HCEC 1CT (cell line): ENCODE measurements at regions not wholly inside any gene's neighbourhood (a gene's known extent, or its start where the extent isn't known, plus 50 kb on each side); places are given as distances from the start of the nearest gene placed in this dataset.
"Not testable (repeated sequence)": the region's sequence is repeated elsewhere in the genome, so short reads cannot be mapped to it uniquely, and the experiment has no call there.

Experiments used
- DNase-seq: peaks from one replicate; pipeline ENCODE4 v3.0.0-alpha.2; 2017

DNA sequence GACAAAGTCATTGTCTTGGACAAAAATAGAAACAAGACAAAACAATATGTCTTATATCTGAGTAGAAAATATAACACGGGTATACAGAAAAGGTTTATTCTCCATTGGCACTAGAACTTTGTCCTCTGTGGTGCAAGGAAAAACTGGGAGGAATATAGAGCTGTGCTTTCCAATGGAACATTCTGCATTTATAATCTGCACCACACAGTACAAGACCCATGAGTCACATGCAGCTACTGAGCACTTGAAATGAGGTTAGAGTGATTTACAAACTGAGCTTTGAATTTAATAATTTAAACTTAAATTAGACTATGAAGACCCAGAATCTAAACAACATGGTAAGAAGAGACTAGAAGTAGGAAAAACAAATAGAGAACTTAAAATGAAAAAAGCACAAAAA lies 86.1 kb downstream of the RAP2A start:
- no peak for DNase-seq

DNA sequence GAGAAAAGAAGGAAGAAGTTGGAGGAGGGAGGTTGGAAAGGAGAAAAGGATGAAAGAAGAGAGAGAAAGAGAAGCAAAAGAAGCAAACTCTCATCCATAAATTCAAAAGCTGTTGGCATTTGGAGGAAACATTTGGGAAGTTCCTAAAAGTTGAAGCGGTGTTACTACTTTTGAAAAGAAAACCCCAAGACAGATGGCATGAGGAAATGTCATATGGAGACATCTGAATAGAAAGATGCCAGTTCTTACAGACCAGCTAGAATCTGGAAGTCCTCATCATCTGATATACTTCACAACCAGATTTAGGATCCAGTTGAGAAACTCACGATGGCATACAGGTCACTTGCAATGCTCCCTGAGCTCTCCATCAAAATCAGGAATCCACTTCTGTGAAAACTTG lies 86.9 kb downstream of the RAP2A start:
- no peak for DNase-seq

DNA sequence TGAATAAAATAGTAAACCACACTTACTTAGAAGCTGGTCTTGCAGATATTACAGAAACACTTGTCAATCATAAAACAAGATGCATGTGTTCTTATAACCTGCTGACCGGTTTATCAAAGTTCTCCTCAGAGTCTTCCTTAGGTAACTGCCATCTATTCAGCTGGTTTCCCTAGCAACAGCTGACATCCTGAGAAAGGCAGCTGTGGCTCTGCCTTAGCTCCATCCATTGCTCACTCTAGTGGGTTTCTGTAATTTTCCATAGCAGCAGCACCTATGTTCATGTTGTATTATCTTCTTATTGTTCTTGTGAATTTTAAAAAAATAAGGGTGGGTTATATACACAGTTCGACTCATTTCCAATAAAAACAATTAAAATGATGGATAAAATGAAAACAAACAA lies 87.8 kb downstream of the RAP2A start:
- no peak for DNase-seq

DNA sequence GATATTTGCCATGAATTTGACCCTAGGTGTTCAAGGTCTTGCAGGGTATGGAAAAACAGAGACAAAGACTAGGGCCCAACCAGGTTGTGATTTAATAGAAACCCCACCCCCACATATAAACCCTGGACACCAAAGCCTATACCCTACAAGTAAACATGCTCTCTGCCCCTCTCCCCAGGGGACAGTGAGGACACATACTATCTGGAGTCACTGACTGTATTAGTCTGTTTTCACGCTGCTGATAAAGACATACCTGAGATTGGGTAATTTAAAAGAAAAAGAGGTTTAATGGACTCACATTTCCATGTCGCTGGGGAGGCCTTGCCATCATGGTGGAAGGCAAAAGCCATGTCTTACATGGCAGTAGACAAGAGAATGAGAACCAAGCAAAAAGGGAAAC lies 88.3 kb downstream of the RAP2A start:
- no peak for DNase-seq

DNA sequence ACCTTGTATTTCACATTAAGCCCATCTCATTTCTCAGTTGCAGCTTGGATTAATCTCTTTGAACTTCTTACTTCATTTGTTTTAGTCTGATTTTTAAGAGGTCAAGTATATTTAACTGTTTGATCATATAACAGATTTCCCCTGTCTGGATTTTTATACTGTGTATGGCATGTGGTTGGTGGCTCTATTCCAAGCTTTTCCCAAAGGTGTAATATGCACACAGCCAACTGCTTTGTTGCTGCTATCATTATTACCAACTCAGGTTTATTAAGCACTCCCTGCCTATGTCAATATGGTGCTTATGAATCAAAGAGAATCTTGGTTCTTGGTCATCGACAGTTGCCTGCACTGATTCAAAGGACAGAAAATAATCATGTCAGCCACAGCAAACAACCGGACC lies 92.6 kb downstream of the RAP2A start:
- DNase-seq, result no peak

DNA sequence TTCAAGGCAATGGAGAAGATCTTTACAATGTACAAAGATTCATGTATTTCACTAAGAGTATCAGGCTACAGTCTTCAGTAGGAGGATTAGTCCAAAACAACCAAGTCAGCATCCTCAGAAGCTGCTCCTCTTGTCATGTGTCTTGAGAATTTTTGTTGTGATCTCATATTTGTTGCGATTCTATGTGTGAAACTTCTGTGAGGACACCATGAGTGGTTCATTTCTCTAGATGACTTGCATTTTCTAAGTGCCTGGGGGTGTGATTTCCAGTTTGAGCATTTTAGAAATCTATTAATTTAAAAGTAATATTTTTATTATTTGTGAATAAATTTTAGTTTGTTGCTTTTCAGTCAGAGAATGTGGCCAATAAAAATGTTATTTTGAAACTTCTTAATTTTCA lies 94.5 kb downstream of the RAP2A start:
- no peak for DNase-seq

DNA sequence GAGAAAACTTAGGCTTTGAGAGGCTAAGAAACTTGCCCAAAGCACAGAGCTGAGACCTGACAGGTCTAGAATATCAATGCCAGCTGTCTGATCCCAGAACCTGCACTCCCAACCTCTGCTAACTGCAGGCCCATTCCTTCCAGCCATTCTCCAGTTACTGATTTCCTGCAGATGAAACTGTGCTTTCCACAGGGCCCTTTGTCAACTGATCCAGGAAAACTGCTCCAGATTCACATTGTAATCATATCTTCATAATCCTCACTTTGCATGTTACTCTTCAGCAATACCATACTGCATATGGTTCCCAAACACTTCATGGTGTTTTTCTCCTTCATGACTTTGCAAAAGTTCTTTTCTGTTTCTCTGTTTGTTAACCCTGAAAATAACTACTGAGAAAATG lies 100.6 kb downstream of the RAP2A start:
- no peak for DNase-seq

DNA sequence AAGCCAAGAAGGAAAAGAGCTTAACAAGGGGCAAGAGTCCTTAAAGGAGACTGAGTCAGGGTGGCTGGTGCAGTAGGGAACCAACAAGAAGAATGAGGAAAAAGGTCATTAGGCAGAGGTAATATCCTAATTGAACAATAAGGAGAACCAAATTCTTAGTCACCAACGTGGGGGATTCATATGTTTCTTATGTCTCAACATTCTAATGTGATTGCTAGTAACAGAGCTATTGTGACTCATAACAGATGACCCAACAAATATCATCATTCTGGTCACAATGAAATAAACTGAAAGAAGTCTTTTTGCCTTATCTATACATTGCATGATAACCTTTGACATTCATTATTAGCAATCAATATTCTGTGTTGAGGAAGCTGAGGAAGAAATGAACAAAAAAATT lies 101.6 kb downstream of the RAP2A start:
- peak; percentile 71 for DNase-seq

DNA sequence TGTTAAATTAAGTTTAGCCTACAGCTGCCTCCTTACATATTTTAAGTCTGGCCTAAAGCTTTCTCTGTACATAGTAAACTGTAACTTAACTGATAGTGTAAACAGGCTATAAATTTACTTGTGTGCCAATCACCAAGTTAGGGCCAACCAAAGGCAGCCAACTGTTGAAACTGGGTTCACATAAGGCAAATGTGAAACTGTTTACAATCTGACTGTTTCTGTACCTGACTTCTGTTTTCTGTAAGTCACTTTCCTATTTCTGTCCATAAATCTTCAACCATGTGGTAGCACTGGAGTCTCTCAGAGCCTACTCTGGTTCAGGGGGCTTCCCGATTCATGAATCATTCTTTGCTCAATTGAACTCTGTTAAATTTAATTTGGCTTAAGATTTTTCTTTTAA lies 103.1 kb downstream of the RAP2A start:
- no peak for DNase-seq

DNA sequence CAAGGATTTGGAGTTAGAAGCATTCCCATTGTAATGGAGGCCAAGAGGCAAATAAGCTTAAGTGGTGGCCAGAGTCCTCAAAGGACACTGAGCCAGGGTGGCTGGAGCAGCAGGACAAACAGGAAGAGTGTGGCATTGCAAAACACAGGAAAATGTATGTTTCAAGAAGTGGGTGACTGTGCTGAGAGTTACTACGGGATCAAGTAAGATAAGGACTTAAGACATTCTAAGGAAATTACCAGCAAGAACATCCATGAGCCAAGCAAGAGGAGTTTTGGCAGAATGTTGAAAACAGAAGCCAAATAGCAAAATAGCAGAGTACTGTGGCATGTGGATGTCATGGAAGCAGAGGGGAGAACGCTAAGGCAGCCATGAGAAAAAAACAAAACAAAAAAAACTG lies 104.2 kb downstream of the RAP2A start:
- DNase-seq, result no peak

DNA sequence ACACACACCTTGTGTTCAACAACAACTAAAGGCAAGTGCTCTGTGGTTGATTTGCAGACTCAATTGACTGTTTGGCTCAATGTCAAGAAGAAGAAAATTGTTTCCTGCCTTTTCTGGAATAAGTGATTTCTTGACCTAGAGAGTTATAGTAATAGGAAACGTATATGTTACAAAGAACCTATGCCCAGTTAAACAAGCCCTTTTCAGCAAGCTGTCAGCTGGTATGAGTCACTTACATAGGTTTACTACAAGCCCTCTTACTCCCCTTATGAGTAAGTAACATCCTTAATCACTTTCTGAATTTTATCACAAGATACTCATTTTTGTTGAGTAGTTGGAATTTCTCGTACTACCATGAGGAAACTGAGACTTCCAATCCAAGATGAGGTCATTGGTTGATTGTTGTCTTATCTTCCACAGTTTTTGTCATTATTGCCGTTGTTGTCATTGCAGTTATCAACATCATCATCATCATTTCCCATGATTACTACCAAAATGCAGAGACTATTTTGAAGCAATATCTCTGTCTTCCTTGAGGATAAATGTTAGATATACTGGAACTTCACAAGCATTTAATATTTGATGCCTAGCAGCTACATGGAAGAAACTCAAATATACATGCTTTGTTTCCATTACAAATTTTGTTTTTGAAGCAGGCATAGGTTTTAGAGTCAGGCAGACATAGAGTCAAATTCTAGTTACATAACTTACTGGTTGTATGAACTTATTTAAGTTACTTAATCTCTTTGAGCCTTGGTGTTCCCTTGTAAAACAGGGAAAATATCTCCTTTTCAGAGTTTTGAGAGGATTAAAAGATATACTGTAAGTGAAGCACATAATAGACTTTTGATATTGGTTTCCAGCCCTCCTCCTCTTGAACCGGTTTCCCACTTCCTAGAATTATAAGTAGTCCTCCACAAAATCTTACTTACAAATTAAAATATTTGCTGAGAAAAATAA lies 106.0 kb downstream of the RAP2A start:
- peak; percentile 75 for DNase-seq

DNA sequence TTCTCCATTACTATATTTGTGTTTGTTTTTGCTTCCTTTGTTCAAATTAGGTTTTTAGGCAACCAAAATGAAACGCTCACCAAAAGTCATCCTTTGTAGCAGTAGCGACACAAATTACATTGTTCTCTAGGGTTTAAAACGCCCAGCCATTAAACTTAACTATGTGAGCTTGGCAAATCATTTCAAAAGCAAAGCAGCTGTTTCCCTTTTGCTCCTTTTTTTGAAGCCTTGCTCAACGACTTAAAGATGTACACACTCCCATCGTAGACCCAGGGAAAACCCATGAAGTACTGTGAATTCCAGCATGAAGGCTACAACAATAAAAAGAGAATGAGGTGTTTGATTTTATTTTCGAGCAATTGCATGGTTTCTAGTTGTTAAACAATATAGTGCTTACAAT lies 106.7 kb downstream of the RAP2A start:
- DNase-seq, result no peak

DNA sequence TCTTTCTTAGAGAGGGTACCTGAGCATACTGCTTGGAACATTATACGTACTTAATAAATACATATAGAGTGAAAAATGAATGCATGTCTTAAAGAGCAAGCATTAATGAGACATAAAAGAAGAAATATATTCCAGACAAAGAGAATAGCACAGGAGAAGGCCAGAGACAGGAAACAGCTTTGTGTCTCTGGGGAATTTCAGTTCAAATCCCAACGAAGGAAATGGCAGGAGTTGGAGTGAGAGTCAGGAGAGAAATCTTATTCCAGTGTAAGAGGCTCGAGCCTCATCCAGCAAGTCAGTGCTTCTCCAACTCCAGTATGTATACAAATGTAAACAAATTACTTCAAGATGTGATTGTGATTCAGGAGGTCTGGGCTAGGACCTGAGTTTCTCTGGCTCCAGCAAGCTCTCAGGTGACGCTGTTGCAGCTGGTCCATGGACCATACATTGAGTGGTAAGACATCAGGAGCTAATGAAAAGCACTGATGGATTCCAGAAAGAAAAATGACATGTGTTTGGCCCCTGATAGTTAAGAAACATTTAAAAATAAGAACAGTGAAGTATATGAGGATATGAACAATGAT lies 108.2 kb downstream of the RAP2A start:
- no peak for DNase-seq

DNA sequence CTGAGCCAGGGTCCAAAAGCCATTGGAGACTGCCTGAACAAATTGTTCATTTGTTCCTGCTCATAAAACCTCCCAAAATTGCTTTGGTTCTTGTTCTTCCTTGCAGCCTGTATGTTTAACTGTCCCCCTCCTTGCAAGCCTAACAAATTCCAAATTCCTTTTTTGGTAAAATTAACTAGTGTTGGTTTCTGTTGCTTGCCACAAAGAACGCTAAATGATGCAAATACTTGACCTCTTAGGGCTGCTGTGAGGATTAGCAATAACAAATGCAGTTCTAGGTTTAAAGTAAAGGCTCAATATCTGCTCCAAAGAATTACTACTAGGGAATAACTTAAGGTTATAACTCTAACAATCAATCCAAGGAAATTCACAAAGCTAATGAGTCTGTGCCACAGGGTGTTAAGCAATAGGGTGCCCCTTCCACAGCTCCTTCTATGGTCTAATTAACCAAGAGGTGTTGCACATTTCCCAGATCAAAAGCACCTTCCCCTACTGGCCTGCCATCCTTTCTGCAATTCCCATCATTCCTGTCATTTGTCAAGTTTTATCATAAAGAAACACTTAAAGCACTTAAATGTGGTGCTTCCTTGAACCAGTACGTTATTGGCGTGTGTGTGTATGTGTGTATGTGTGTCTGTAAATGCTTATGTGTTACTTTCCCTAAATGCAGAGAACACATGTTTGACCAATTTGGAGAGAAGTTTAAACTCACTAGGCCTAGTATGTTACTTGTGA lies 110.2 kb downstream of the RAP2A start:
- peak; percentile 53 for DNase-seq

DNA sequence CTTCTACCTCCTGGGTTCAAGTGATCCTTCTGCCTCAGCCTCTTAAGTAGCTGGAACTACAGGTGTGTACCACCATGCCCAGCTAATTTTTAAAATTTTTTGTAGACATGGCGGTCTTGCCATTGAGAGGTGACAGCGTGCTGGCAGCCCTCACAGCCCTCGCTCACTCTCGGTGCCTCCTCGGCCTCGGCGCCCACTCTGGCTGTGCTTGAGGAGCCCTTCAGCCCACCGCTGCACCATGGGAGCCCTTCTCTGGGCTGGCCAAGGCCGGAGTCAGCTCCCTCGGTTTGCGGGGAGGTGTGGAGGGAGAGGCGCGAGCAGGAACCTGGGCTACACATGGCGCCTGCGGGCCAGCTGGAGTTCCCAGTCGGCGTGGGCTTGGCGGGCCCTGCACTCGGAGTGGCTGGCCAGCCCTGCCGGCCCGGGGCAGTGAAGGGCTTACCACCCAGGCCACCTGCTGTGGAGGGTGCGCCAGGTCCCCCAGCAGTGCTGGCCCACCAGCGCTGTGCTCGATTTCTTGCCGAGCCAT lies 111.1 kb downstream of the RAP2A start:
- DNase-seq, result not testable (repeated sequence)

DNA sequence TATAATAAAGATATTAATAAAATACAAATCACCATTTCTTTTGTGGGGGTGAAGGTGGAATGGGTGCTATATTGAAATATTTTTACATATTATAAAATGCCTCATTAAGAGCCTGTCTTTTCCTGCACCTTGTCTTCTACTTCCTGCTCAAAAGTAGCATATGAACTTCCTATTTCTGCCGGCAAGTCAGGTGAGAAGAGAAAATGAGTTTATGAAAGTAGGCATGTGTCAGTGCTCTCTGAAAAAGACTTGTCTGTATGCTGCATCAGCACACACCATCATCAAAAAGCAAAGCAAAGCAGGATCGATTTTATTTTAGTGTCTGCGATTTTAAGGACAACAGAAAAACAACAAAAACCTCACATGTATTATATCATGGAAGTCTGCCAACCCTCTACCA lies 114.2 kb downstream of the RAP2A start:
- no peak for DNase-seq

DNA sequence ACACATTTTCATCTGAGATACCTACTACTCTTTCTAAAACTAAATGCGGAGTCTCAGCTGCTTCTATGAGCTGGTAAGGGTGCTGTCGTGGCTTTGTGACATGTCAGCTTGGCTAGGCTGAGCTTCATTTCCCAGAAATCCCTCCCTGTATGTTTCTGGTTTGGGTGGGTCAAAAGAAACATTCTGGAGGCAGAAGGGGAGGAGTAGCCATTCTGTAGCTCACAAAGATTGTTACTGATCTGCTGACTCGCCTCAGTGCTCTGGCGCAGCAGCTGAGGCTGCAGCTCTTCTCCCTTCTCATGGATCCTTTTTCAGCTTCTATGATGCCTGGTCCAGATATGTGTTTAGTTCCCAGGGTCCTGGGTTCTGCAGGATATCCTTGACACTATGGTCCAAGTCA lies 114.7 kb downstream of the RAP2A start:
- no peak for DNase-seq

DNA sequence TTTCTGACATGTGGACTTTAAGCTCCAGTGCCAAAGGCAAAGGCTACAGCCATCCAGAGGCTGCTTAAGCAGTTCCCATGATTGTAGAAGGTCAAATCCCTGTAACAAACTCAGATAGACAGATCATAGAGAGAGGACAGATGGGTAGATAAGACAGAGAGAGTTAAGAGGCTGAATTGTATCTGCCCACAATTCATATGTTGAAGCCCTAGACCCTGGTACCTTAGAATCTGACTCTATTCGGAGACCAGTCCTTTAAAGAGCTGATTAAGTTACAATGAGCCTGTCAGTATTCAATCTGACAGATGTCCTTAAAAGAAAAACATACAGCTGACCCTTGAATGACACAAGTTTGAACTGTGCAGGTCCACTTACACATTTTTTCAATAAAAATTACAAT lies 115.2 kb downstream of the RAP2A start:
- DNase-seq, result no peak

DNA sequence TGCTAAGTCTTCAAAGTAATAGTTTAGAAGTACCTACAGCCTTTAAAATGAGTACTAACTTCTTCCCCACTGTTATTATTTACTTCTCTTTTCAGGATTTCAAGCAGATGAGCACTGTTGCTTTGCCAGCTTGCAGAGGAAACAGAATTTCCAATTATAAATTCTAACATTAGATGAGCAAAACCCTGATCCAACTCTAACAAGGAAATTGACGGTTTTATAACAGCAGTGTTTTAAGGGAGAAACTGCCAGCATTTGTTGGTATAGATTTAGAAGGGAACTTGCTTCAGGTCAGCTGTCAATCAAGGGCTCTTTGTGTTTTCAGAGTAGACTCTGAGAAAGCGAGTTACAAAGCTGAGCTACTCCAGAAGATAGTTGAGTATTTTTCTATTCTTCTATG lies 120.5 kb downstream of the RAP2A start:
- DNase-seq, result no peak

DNA sequence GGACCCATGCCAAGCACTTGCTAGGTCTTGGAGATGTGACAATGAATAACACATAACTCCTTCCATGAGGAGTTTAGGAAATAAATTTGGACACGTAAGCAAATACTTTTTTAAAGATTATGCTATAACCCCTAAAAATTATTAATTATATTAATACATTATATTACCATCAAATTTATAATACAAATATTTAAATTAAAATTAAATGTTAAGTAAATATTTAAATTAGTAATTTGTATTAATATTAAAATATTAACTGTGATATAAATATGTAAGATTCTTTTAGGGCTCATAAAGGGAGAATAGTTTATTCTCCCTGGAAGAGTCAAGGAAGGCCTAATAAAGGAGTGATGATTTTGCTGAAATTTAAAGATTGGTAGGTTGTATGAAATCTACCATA lies 121.1 kb downstream of the RAP2A start:
- no peak for DNase-seq

DNA sequence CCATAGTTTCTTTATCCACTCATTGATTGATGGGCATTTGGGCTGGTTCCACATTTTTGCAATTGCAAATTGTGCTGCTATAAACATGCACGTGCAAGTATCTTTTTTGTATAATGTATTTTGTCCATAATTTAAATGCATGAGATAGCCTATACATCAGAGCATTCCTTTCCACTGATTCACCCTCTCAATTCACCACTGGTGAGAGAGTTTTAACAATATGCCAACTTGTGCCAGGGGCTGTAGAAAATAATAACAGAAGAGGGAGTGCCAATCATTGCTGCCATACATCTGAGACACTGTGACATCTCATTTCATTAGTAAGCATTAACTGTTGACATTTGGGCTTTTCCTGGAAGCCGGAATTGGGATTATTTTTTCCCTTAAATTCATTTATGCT lies 125.1 kb downstream of the RAP2A start:
- DNase-seq, result no peak

DNA sequence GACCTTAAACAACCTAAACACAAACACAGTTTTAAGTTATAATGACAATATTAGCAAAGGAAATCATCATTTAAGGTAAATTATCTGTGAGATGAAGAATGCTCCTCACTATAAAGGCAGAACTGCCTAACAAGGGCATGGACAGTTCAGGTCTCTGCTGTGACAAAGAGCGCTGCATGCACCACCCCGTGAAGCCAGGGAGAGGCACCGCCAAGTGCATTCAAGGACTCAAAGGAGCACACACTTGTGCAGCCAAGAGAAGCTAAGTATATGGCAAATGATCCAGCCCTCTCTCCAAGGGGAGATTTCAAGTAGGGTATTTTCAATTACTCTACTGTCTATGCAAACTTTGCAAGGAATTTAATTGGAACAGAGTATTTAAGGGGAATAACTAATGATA lies 126.0 kb downstream of the RAP2A start:
- no peak for DNase-seq

DNA sequence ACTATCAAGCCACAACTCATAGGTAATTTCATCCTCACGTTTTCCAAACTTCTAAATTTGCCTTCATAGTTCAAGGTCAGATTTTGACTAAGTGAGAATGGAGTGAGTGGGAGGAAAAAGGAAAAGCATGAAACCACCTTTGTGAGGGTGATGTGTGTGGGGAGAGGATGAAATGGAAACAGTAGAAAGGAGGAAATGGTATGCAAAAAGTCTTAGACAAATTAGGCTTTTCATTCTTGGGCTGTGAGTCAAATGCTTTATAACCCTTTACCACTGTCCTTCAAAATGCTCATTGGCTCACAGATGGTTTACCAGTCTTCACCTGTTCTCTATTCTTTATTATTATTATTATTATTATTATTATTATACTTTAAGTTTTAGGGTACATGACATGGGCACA lies 127.2 kb downstream of the RAP2A start:
- DNase-seq, result no peak

DNA sequence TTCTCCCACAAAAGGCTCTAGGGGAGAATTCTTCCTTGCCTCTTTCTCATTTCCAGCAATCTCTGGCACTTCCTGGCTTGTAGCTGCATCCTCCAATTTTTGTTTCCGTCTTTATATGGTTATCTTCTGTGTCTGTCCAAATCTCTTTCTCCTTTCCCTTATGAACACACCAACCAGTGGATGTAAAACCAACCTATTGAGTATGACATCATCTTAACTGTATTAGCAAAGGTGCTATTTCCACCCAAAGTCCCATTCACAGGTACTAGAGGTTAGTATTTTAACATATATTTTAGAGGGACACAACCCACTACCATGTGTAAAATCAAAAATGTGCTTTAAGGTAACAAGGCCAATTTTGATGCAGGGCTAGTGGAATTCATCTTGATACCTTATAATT lies 129.0 kb downstream of the RAP2A start:
- DNase-seq, result no peak
